PC-3 (cell line): ENCODE measurements at regions not wholly inside any gene's neighbourhood (a gene's known extent, or its start where the extent isn't known, plus 50 kb on each side); places are given as distances from the start of the nearest gene placed in this dataset.

Experiments
- ATAC-seq: fragments of 200-7000 bp; cut with Tn5 transposase; 2 replicates; pipeline ENCODE4 v1.9.1; 2020; ENCODE audit warnings: mild to moderate bottlenecking, moderate library complexity
- BruUV-seq: library from RNA; stranded (reverse); fragments of 400-500 nt; replicated peaks from 2 replicates; lab custom pipeline; 2021; lab: Mats Ljungman, UMichigan
- CTCF ChIA-PET: fragments of 300-600 bp; sonication (Branson Sonifier 250); formaldehyde crosslinking; loops from one replicate; lab custom pipeline; 2022; ENCODE audit warnings: antibody characterized with exemption; lab: Charles Lee
- POLR2A ChIA-PET: fragments of 300-600 bp; sonication (Branson Sonifier 250); formaldehyde crosslinking; loops from one replicate; lab custom pipeline; 2022; ENCODE audit warnings: antibody characterized with exemption; ENCODE audit not compliant: unreplicated experiment; lab: Charles Lee
- DNase-seq: peaks from one replicate; pipeline ENCODE4 v3.0.0-alpha.2; 2015
- H2AFZ ChIP-seq: fragments of 300-600 bp; sonication (generic); 2 replicates; pipeline ENCODE4 v1.6.0; 2016; ENCODE audit warnings: antibody characterized with exemption, low read length
- H3F3A ChIP-seq: fragments of 300-600 bp; sonication (generic); one replicate; pipeline ENCODE4 v1.6.0; 2017; ENCODE audit warnings: antibody characterized with exemption, low read length, control low read depth, mild to moderate bottlenecking; ENCODE audit not compliant: unreplicated experiment
- H3K27ac ChIP-seq: fragments of 300-600 bp; sonication (generic); 2 replicates; pipeline ENCODE4 v1.5.1; 2016; ENCODE audit warnings: mild to moderate bottlenecking, low read length
- H3K27me3 ChIP-seq: fragments of 300-600 bp; sonication (generic); 2 replicates; pipeline ENCODE4 v1.6.1; 2016; ENCODE audit warnings: low read length, mixed read lengths
- H3K36me3 ChIP-seq: fragments of 300-600 bp; sonication (generic); 2 replicates; pipeline ENCODE4 v1.6.1; 2016; ENCODE audit warnings: low read depth, mixed run types, low read length, mixed read lengths
- H3K4me1 ChIP-seq: fragments of 300-600 bp; sonication (generic); 2 replicates; pipeline ENCODE4 v1.5.1; 2016; ENCODE audit warnings: low read length; ENCODE audit not compliant: insufficient read depth
- H3K4me2 ChIP-seq: fragments of 300-600 bp; sonication (generic); 2 replicates; pipeline ENCODE4 v1.6.0; 2016; ENCODE audit warnings: low read length
- H3K4me3 ChIP-seq: fragments of 300-600 bp; sonication (generic); 2 replicates; pipeline ENCODE4 v1.5.1; 2016; ENCODE audit warnings: mild to moderate bottlenecking, low read length, mixed read lengths
- H3K79me2 ChIP-seq: fragments of 300-600 bp; sonication (generic); 2 replicates; pipeline ENCODE4 v1.6.1; 2017; ENCODE audit warnings: low read length, mixed read lengths
- H3K9ac ChIP-seq: fragments of 300-600 bp; sonication (generic); 2 replicates; pipeline ENCODE4 v1.6.0; 2016; ENCODE audit warnings: mild to moderate bottlenecking, low read length
- H3K9me2 ChIP-seq: fragments of 300-600 bp; sonication (generic); replicated peaks from 2 replicates; pipeline ENCODE4 v1.6.1; 2016; ENCODE audit warnings: mixed run types, low read length, mixed read lengths
- H3K9me3 ChIP-seq: fragments of 300-600 bp; sonication (generic); 2 replicates; pipeline ENCODE4 v1.6.1; 2016; ENCODE audit warnings: low read length, mixed read lengths
- H4K20me1 ChIP-seq: fragments of 300-600 bp; sonication (generic); 2 replicates; pipeline ENCODE4 v1.6.1; 2016; ENCODE audit warnings: low read length, mixed read lengths
- CTCF ChIP-seq: fragments of 300-600 bp; sonication (generic); conservative IDR thresholded peaks from 2 replicates; pipeline ENCODE4 v1.5.1; 2017; ENCODE audit warnings: antibody characterized with exemption, low read depth, mild to moderate bottlenecking, low read length
- EZH2 ChIP-seq: fragments of 300-600 bp; sonication (generic); IDR thresholded peaks from one replicate; pipeline ENCODE4 v1.6.1; 2017; ENCODE audit warnings: antibody characterized with exemption, mild to moderate bottlenecking, low read length; ENCODE audit not compliant: unreplicated experiment
- EZH2phosphoT487 ChIP-seq: fragments of 300-600 bp; sonication (generic); IDR thresholded peaks from 2 replicates; pipeline ENCODE4 v1.6.1; 2018; ENCODE audit warnings: mild to moderate bottlenecking, antibody characterized with exemption, low read length, borderline replicate concordance
- intact Hi-C: fragments of 100-400 bp; cut with micrococcal nuclease; formaldehyde crosslinking; loops from 2 replicates; pipeline ENCODE4 v1.9.0; 2023

GRCh38 chr1:83512373-83513193 is 486.3 kb downstream of the TTLL7 start:
- ChIA-PET POLR2A (no interaction called here), CTCF (no interaction called here)
- no peaks in the 10 kb centered on the region for H4K20me1 ChIP-seq
- no peak for TF ChIP-seq EZH2phosphoT487
- TF ChIP-seq EZH2 = no peak
- TF ChIP-seq CTCF = no peak
- no TSS peak for BruUV-seq
- intact Hi-C loops = no loop called here
- no peak overlapping the region for H3K4me3 ChIP-seq
- no peaks in the 10 kb centered on the region for H3F3A ChIP-seq
- no peaks in the 10 kb centered on the region for H3K9me3 ChIP-seq
- H3K79me2 ChIP-seq = no peaks in the 10 kb centered on the region
- H3K27me3 ChIP-seq = 0 out of 2 replicates have a peak, but pooled peaks cover 8% of the 10 kb centered on the region
- H3K9me2 ChIP-seq = no peaks in the 10 kb centered on the region
- H3K9ac ChIP-seq = no peak overlapping the region
- no peak for DNase-seq
- H3K27ac ChIP-seq = no peak overlapping the region
- H3K36me3 ChIP-seq = no peaks in the 10 kb centered on the region
- H3K4me2 ChIP-seq = no peak overlapping the region
- no peak overlapping the region for H2AFZ ChIP-seq
- no peaks in the 10 kb centered on the region for H3K4me1 ChIP-seq
- no peak for ATAC-seq

GRCh38 chr1:83511146-83511726 is 487.7 kb downstream of the TTLL7 start:
- no peaks in the 10 kb centered on the region for H3K79me2 ChIP-seq
- 0 out of 2 replicates have a peak, but pooled peaks cover 8% of the 10 kb centered on the region for H3K27me3 ChIP-seq
- ChIA-PET POLR2A (no interaction called here), CTCF (no interaction called here)
- no peaks in the 10 kb centered on the region for H3K36me3 ChIP-seq
- H3K4me3 ChIP-seq = no peak overlapping the region
- H4K20me1 ChIP-seq = no peaks in the 10 kb centered on the region
- no peak overlapping the region for H2AFZ ChIP-seq
- BruUV-seq = no TSS peak
- no peak overlapping the region for H3K27ac ChIP-seq
- H3K4me1 ChIP-seq = no peaks in the 10 kb centered on the region
- intact Hi-C loops = no loop called here
- DNase-seq (no peak), ATAC-seq (no peak)
- H3K4me2 ChIP-seq = no peak overlapping the region
- no peak for TF ChIP-seq EZH2
- no peak for TF ChIP-seq CTCF
- TF ChIP-seq EZH2phosphoT487 = no peak
- no peaks in the 10 kb centered on the region for H3F3A ChIP-seq
- H3K9me2 ChIP-seq = no peaks in the 10 kb centered on the region
- no peak overlapping the region for H3K9ac ChIP-seq
- no peaks in the 10 kb centered on the region for H3K9me3 ChIP-seq

- H3K4me1 ChIP-seq = no peaks in the 10 kb centered on the region
- TF ChIP-seq EZH2phosphoT487 = no peak
- TF ChIP-seq EZH2 = no peak
- TF ChIP-seq CTCF = no peak
- no peaks in the 10 kb centered on the region for H3K36me3 ChIP-seq
- no peak overlapping the region for H2AFZ ChIP-seq
- CTCF ChIA-PET = no interaction called here
- H3K27me3 ChIP-seq = peaks cover 3% of the 10 kb centered on the region; the same call in 1 of the 2 replicates
- no TSS peak for BruUV-seq
- H3K4me3 ChIP-seq = no peak overlapping the region
- H3K79me2 ChIP-seq = no peaks in the 10 kb centered on the region
- POLR2A ChIA-PET = no interaction called here
- H3K9ac ChIP-seq = no peak overlapping the region
- intact Hi-C loops = no loop called here
- ATAC-seq (no peak), DNase-seq (no peak)
- H3K4me2 ChIP-seq = no peak overlapping the region
- H3K9me3 ChIP-seq = no peaks in the 10 kb centered on the region
- H3K27ac ChIP-seq = no peak overlapping the region
- H3F3A ChIP-seq = no peaks in the 10 kb centered on the region
- no peaks in the 10 kb centered on the region for H3K9me2 ChIP-seq
- H4K20me1 ChIP-seq = no peaks in the 10 kb centered on the region
These were observed 489.6 kb downstream of the TTLL7 start for GRCh38 chr1:83509301-83509781.
